ENCODE measurements at regions not wholly inside any gene's neighbourhood (a gene's known extent, or its start where the extent isn't known, plus 50 kb on each side); places are given as distances from the start of the nearest gene placed in this dataset.

DNA sequence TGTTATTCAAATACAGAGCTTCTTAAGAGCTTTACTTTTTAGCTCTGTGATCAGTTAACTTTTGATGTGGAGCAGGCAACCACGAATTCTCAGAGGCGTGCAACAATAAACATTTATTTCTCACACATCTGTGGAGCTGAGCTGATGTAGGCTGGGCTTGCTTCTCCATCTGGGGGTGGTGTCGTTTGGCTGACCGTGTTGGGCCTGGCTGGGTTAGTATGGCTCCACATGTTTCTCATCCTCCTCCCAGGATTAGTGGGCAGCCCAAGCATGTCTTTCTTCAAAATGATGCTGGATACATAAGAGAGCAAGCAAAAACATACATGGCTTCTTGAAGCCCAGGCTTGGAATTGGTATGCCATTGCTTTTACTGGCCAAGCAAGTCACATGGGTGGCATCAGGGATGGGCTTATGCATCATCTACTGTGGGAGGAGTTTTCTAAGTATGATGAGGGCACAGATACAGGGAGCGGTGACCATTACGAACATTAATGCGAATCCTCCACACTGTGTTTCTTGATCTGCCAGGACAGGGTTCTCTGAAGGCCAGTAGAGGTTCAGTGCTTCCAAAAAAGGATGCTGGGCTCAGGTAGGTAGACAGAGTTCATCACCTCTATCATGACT lies 157.0 kb upstream of the TNP1 start:
- RAD21 ChIA-PET (ENCODE audit: unreplicated experiment) = no interaction called here
- no TSS peak for BruUV-seq (replicated peaks)

More for the DNA sequence above, 157.0 kb upstream of the TNP1 start:
- Histone ChIP-seq H3K27ac (ENCODE audit: control insufficient read depth, insufficient read depth) (no peak overlapping the region), H3K4me3 (no peak overlapping the region), H2AFZ (ENCODE audit: control insufficient read depth, low read depth, low read length) (no peak overlapping the region), H3K36me3 (ENCODE audit: control insufficient read depth in 2 of 2, insufficient read depth in 2 of 2, low read length in 1 of 2) (no peaks in the 10 kb centered on the region), H4K20me1 (ENCODE audit: control insufficient read depth, insufficient read depth) (no peaks in the 10 kb centered on the region), H3K79me2 (ENCODE audit: control insufficient read depth, insufficient read depth, low read length) (no peaks in the 10 kb centered on the region), H3K9me3 (replicated peaks; ENCODE audit: control insufficient read depth, insufficient read depth, low read length) (no peaks in the 10 kb centered on the region), H3K9ac (ENCODE audit: control insufficient read depth, insufficient read depth, low read length) (no peak overlapping the region), H3K4me2 (ENCODE audit: control insufficient read depth, insufficient read depth) (no peak overlapping the region), H3K4me1 (ENCODE audit: control insufficient read depth, insufficient read depth, low read length) (no peaks in the 10 kb centered on the region), H3K27me3 (replicated peaks in 1 of 2; ENCODE audit: control insufficient read depth in 2 of 2, insufficient read depth in 2 of 2, low read length in 1 of 2) (peaks cover 0 to 2% of the 10 kb centered on the region in 2 experiments; a peak in 1 of 4 replicates)
- ATAC-seq (no peak), FAIRE-seq (no peak), DNase-seq (ENCODE audit: low read depth, low spot score) (no peak)
- ChIA-PET CTCF (no interaction called here), SMC1A (ENCODE audit: uncharacterized antibody, unreplicated experiment) (no interaction called here), POLR2A (no interaction called here)
- no peak for TF ChIP-seq NR2F1 (conservative IDR thresholded peaks at IDR 0.05)
- TF ChIP-seq ZNF592 (IDR thresholded peaks at IDR 0.05) = no peak
- no peak for TF ChIP-seq NR2C2 (IDR thresholded peaks at IDR 0.05; ENCODE audit: borderline replicate concordance, control insufficient read depth, insufficient read length, low read depth)
- TF ChIP-seq SRF (IDR thresholded peaks at IDR 0.05; ENCODE audit: low read depth in 2 of 2, low read length in 2 of 2) = no peak
- no peak for TF ChIP-seq ZZZ3 (IDR thresholded peaks at IDR 0.05; ENCODE audit: control insufficient read depth, insufficient read length, low read depth)
- no peak for TF ChIP-seq ZNF24 (IDR thresholded peaks at IDR 0.05)
- no peak for TF ChIP-seq HDAC6 (IDR thresholded peaks at IDR 0.05; ENCODE audit: unreplicated experiment)
- no peak for TF ChIP-seq IKZF1 (conservative IDR thresholded peaks at IDR 0.05)
- TF ChIP-seq STAT1 (conservative IDR thresholded peaks at IDR 0.05) = no peak
- TF ChIP-seq KAT2A (conservative IDR thresholded peaks at IDR 0.05; ENCODE audit: control insufficient read depth, low read depth, low read length) = no peak
- TF ChIP-seq GATAD2B (conservative IDR thresholded peaks at IDR 0.05; ENCODE audit: low read depth) = no peak
- no peak for TF ChIP-seq SP1 (IDR thresholded peaks at IDR 0.05; ENCODE audit: low read depth, low read length)
- no peak for TF ChIP-seq ETV6 (conservative IDR thresholded peaks at IDR 0.05 in 1 of 2, IDR thresholded peaks at IDR 0.05 in 1 of 2; ENCODE audit: borderline replicate concordance in 1 of 2, low read depth in 1 of 2)
- no peak for TF ChIP-seq STAT3 (IDR thresholded peaks at IDR 0.05; ENCODE audit: low read depth, low read length)
- TF ChIP-seq RAD51 (IDR thresholded peaks at IDR 0.05) = no peak
- TF ChIP-seq MTA2 (IDR thresholded peaks at IDR 0.05; ENCODE audit: low read depth) = no peak
- TF ChIP-seq EZH2 (IDR thresholded peaks at IDR 0.05; ENCODE audit: borderline replicate concordance, control insufficient read depth, low read depth, low read length) = no peak
- no peak for TF ChIP-seq ESRRA (IDR thresholded peaks at IDR 0.05; ENCODE audit: low read length)
- TF ChIP-seq FOS (IDR thresholded peaks at IDR 0.05; ENCODE audit: borderline replicate concordance, extremely low read depth, insufficient read length) = no peak
- no peak for TF ChIP-seq RELA (IDR thresholded peaks at IDR 0.05; ENCODE audit: borderline replicate concordance, partially characterized antibody)
- in situ Hi-C loops (cut with MboI) = no loop called here
- WGBS (ENCODE audit: insufficient coverage, insufficient replicate concordance, low lambda C conversion rate, missing lambda C conversion rate) = 21% methylated on average over 7 of the region's 7 CpGs
- intact Hi-C loops (cut with micrococcal nuclease; ENCODE audit: unreplicated experiment) = no loop called here

Measured in GM12878 (cell line).